ENCODE measurements at regions not wholly inside any gene's neighbourhood (a gene's known extent, or its start where the extent isn't known, plus 50 kb on each side); places are given as distances from the start of the nearest gene placed in this dataset.
"Not testable (repeated sequence)": the region's sequence is repeated elsewhere in the genome, so short reads cannot be mapped to it uniquely, and the experiment has no call there.

GRCh38 chr6:119716668-119717270 is 367.2 kb upstream of the MAN1A1 start:
- DNase-seq: no peak

GRCh38 chr6:119713903-119714302 is 364.3 kb upstream of the MAN1A1 start:
- no peak for DNase-seq

- no peak for DNase-seq
These were observed 337.1 kb upstream of the MAN1A1 start for GRCh38 chr6:119686644-119687043.

DNA sequence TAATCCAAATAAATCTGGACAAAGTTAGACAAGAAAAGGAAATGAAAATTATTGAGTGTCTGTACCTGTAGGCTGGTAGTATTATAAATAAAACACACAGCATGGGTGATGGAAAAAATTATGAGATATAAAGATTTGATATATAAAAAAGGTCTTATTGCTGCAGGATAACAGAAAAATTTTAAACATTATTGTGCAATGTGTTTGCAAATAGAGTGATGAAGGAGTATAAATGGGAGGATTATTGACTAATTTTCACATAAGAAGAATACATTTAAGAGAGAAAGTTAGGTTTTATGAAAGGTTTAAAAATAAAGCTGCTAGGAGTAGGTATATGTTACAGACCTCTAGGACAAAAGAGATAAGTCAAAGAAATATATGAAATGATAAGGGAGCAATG is 336.7 kb upstream of the MAN1A1 start:
- no peak for DNase-seq

DNA sequence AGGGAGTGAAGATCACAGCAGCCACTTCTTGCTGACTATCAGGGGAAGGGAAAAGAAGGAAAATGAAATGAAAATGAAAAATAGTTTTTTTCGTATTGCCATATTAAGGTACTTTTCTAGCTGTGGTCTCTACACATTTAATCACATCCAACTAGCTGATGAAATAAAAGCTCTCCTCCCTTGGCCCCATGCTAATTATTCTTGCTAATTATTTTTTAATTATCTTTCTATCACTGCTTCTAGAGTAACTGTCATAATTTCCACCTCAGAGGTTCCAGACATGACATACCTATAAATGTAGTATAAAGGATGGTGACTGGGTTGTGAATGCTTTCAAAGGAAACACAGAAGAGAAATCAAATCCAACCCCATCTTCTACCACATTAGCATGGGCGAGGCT is 334.1 kb upstream of the MAN1A1 start:
- DNase-seq: no peak

DNA sequence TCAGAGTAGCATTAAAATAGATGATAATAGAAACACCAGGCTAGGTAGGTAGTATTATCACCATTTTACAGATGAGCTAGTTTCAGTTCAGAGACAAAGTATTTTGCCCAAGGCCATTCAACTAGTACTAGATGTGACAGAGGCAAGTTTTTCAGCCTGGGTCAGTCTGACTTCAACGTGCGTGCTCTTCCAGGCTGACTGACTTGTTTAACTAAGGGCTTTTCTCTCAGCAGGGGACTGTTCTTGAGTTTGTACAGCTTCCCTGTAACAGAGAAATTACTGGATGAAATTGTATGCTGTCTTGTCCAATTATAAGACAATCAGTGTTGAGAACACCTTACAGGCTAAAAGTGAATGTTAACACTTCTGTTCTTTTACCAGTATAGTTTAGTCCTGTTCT is 333.5 kb upstream of the MAN1A1 start:
- no peak for DNase-seq

DNA sequence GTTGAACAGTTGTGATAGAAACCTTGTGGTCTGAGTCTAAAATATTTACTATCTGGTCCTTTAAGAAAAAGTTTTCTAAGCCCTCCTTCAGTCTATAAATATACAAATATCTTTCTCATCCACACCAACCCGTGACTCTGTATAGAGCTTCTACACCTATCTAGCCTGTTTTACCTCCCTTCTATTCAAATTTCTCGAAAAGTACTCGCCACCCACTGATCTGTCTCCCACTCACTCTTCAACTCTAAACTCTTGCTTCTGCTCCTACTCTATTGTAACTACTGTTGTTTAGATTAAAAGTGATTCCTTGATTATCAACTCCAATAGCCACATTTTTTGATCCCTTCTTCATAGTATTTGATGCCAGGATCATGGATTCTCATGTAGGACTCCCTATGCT is 329.4 kb upstream of the MAN1A1 start:
- DNase-seq: no peak

GRCh38 chr6:119677384-119677783 is 327.8 kb upstream of the MAN1A1 start:
- DNase-seq: no peak

DNA sequence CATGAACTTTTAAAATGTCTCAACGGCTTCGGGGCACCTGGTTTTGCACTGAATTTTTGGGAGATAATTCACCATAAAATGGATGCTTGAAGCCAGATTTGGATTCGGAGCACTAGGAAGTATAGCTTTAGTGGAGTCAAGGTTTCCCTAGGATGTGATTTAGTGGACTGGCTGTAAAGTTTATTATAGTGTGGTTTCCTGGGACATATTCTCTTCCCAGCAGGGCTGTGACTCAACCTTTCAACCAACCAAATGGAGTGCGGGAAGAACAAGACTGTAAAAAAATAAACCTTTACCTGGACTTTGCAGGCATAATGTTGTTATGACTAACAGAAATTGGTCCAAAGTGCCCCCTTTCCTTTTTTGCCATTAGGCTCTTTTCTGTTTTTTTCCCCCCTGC is 327.4 kb upstream of the MAN1A1 start:
- no peak for DNase-seq

DNA sequence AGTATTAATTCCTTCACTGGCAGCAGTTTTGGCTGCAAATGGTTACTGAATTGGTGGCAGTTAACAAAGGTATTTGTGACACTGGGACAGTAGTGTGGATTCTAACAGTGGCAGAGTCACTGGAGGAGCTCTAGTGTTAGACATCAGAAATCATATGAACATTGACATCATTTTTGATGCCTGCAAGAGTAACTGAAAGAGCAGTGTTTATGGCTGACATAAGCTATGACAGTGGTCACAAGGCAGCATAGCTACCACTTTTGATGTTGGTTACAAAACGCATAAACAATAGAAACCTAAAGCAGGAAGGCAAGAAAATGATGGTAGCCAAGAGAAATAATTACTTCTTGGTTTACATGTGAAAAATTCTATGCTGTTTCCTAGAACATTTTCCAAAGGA is 326.7 kb upstream of the MAN1A1 start:
- peak; percentile 6 to 63 (median 24) for DNase-seq

DNA sequence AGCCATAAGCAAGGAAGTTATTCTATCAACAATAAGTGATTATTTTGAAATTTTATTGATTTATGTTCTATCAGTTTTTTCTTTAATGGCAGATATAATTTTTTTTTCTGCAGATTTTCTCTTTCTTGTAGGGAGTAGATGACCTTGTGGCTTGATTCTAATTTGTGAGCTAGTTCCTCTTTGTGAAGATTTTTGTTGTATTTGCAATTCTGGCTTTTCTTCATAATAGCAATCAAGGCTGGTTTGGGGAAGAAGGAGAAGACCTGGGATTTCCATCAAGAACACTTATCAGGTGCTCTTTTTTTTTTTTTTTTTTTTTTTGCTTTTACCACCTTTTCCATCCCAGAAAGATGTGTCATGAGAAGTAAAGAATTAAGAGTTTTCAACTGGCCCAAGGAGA is 324.2 kb upstream of the MAN1A1 start:
- peak in 3 of 4 experiments; percentile 3 to 62 (median 56) for DNase-seq

- no peak for DNase-seq
These were observed 323.2 kb upstream of the MAN1A1 start for GRCh38 chr6:119672725-119673124.

GRCh38 chr6:119671105-119671504 is 321.5 kb upstream of the MAN1A1 start:
- no peak for DNase-seq

- DNase-seq: peak; percentile 13 to 78 (median 54)
These were observed 319.7 kb upstream of the MAN1A1 start for GRCh38 chr6:119669221-119669620.

DNA sequence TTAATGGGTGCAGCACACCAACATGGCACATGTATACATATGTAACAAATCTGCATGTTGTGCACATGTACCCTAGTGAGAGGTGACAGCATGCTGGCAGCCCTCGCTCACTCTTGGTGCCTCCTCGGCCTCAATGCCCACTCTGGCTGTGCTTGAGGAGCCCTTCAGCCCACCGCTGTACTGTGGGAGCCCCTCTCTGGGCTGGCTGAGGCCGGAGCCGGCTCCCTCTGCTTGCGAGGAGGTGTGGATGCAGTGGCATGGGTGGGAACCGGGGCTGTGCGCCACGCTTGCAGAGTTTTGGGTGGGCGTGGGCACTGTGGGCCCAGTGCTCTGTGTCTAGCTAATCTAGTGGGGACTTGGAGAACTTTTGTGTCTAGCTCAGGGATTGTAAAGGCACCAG is 315.9 kb upstream of the MAN1A1 start:
- DNase-seq: not testable (repeated sequence)

DNA sequence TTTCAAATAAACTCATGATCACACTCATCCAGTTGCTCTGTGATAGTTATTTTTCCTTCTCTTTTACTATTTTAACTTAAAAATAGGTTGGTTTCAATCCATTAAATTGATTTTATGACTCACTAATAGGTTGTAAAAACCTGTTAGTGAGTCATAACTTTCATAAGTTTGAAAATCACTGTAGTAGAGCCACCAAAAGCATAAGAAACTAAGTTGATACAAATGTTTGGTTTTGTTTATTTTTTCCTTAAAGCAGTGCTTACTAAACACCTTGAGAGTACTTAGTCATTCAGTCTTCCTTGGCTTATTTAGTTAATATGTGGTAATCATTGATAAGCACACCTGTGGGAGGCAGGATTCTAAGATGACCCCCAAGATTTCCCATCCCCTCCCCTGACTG is 312.1 kb upstream of the MAN1A1 start:
- no peak for DNase-seq

- no peak for DNase-seq
These were observed 311.5 kb upstream of the MAN1A1 start for GRCh38 chr6:119661078-119661477.

- DNase-seq: no peak
These were observed 309.4 kb upstream of the MAN1A1 start for GRCh38 chr6:119658917-119659316.

DNA sequence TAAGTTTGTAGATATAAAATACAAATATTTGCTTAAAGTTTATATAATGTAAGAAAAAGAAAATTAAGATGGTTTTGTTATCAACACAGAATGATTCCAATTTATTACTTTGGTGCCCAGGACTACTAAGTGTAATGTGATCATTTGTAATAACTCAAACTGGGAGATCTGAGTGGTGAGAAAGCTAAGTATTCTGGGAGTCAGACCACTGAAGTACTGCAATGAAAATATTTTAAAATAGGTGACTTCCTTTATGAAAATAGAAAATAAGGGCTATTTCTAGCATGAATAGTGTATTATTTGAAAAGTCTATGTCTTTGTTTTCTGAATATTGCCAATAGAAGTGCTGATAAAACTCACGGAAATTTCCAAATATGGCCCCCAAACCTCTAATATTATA is 305.6 kb upstream of the MAN1A1 start:
- no peak for DNase-seq

- no peak for DNase-seq
These were observed 303.8 kb upstream of the MAN1A1 start for GRCh38 chr6:119653329-119653728.

GRCh38 chr6:119649531-119649930 is 300.0 kb upstream of the MAN1A1 start:
- DNase-seq: no peak

- no peak for DNase-seq
These were observed 297.7 kb upstream of the MAN1A1 start for GRCh38 chr6:119647309-119647708.

- no peak for DNase-seq
These were observed 294.3 kb upstream of the MAN1A1 start for GRCh38 chr6:119643876-119644275.

- no peak for DNase-seq
These were observed 288.2 kb upstream of the MAN1A1 start for GRCh38 chr6:119637768-119638167.

DNA sequence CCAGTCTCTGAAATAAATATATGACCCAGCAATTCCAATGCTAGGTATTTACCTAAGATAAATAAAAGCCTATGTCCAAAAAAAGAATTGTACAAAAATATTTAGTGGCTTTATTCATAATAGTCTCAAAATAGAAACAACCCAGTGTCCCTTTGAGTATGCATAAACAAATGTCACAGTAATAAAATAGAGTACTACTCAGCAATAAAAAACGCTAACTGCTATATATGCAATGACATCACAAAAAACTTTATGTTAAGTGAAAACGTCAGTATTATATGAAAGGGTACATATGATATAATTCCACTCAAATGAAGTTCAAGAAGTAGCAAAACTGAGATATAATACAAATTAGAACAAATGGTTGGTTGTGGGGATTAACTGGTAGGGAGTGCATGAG is 286.5 kb upstream of the MAN1A1 start:
- DNase-seq: no peak
